ENCODE measurements at regions not wholly inside any gene's neighbourhood (a gene's known extent, or its start where the extent isn't known, plus 50 kb on each side); places are given as distances from the start of the nearest gene placed in this dataset.
"Not testable (repeated sequence)": the region's sequence is repeated elsewhere in the genome, so short reads cannot be mapped to it uniquely, and the experiment has no call there.

DNA sequence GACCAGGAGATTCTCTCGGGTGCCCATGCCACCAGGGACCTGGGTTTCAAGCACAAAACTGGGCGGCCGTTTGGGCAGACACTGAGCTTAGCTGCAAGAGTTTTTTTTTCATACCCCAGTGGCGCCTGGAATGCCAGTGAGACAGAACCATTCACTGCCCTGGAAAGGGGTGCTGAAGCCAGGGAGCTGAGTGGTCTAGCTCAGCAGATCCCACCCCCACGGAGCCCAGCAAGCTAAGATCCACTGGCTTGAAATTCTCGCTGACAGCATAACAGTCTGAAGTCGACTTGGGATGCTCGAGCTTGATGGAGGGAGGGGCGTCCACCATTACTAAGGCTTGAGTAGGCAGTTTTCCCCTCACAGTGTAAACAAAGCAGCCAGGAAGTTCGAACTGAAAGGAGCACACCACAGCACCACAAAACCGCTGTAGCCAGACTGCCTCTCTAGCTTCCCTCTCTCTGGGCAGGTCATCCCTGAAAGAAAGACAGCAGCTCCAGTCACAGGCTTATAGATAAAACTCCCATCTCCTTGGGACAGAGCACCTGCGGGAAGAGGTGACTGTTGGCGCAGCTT lies 157.7 kb downstream of the GIPC2 start:
- DNase-seq = not testable (repeated sequence)

DNA sequence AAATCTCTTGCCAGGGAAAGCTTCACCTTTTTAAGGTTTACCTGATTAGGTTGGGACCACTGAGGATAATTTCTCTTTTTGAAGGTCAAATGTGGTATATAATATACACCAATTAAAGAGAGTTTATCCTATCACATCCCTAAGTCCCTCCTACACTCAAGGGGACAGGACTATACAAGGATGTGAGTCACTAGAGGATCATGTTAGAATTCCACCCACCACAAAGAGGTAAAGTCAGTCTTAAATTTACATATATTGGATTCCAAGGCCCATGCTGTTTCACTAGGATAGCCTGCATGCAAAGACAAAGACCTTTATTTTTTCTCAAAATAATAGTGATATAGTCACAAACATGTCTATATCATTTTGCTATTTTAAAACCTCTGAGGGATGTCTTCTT lies 164.4 kb downstream of the GIPC2 start:
- no peak for DNase-seq

DNA sequence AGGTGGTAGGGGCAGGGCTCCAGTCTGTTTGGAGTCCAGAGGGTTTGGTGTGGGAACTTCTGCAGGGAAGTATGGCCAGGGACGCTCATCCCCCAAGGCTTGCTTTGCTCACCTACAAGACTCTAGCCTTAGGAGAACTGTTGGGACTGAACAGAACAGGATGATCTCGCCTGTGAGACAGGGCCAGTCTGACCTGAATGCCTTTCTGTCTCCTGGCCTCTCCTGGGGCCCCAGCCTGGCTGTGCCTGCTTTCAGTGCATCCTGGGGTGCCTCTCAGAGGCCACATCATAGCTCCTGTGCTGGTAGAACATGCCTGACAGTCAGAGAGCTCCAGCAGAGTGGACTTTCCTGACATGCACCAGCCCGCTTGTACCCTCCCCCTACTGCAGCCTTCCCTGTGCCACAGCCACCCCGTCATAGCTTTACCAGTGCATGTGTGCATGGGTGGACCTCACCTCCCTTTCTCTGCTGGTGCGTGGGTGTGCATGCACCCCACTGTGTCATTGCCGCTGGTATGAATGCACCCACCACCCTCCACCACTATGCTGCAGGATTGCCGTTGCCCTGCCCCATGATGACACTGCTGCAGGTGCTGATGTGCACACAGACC lies 165.8 kb downstream of the GIPC2 start:
- DNase-seq = no peak

DNA sequence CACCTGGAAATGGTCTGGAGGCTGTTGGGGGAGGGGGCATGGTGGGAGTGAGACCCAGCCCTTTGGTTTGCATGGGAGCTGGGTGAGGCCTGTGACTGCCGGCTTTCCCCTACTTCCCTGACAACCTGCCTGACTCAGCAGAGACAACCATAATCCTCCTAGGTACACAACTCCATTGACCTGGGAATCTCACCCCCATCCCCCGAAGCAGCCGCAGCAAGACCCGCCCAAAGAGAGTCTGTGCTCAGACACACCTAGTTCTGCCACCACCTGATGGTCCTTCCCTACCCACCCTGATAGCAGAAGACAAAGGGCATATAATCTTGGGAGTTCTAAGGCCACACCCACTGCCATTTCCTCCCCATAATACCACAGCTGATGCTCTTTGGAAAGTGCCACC lies 168.6 kb downstream of the GIPC2 start:
- DNase-seq = no peak

DNA sequence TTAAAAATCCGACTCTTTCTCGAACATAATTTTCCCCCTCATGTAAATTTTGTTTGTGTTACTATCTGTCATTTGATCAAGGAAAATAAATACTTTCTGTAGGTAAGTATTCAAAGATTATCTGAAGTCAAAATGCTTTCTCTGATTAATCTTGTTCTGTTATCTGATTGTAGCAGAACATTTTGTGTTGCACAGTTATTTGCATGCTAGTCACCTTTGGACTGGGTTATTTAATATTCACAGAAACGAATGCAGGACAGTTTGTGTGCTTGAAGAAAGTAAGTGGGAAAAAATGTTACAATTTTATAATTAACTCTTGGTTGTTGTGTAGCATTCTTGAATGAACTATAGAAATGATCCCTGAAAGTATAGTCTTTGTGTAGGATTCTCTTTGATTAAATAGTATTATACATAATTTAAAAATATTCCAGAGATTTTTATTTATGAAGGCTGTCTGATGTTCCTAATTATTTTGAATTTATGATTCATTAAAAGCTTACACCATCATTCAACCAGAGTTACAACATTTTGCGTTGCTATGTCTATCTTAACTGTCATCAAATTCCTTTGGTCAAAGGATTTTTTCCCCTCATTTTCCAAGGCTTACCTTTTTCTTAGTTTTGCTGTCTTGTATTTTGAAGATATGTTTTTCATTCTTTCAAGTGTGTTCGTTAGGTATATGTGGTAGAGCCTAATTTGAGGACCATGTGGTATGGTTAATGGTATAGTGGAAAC lies 176.6 kb downstream of the GIPC2 start:
- DNase-seq = no peak

DNA sequence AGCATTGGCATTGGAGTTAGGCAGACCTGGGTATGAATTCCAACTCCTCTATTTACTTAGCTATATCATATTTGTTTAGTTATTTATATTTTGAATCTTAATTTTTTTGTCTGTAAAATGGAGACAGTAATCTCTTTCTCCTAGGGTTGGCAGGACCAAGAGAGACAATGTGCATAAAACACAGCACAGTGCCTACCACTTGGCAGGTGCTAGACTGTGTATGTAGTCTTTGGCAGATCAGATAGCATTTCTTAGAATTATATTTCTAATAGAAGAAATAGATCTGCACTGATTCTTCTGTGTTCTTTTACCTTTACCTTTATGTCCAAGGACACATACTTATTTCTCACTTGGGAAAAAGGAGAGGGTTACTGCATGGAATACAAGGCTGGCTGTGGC lies 177.2 kb downstream of the GIPC2 start:
- DNase-seq = no peak

DNA sequence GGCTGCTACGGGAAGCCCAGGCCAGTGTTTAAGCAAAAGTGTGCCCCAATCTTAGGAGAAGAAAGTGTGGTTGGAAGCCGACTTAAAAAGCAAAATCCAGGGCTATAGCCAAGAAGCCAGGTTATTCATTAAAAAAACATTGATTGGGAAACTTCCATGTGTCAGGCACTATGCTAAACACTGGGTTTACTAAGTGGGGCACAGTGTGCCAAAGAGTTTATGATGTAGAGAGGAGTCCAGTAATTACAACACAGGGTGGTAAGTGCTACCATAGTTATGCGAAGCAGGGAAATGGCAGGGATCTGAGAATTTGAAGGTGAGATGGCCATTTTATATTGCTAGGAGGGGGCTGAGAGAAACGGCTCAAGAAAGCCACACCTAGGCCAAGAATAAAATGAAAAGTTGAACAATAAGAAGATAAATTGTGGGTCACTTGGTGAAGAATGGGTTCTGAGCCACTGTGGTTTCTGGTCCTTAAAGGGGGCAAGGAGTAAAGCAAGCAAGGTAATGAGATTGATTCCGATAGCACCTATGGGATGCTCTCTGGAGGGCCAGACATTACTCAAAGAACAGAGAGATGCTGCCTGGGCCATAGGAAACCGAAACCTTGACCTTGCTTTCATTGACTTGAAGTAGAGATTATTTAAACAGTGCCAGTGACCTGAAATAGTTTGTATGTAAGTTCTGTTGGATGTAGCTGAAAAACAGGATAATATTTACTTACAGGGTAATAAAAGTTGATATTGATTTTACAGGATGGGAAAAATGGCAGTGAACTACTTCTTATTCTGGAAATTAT lies 177.8 kb downstream of the GIPC2 start:
- no peak for DNase-seq

DNA sequence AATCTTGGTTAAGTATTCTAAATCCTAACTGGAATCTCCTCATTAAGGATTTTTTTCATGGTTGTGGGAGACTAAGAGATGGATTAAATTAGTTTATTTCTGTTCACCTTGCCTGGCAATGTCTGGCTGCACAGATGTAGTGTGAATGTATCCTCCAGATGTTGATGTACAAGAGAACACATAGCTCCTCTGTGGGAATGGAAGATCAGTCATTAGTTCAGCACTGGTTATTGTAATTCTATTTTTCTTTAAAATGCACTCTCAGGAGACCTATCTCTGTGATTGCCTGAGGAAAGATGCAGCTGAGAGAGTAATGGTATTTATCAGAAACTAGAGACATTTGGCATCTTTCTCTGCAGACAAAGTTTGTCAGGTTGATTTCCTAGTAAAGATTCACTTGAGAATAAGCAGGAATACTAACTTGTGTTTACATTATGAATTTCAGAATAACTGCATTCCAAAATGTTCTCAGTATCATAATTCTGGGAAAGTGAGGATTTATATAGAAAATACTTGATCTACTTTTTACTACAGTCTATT lies 178.6 kb downstream of the GIPC2 start:
- no peak for DNase-seq

DNA sequence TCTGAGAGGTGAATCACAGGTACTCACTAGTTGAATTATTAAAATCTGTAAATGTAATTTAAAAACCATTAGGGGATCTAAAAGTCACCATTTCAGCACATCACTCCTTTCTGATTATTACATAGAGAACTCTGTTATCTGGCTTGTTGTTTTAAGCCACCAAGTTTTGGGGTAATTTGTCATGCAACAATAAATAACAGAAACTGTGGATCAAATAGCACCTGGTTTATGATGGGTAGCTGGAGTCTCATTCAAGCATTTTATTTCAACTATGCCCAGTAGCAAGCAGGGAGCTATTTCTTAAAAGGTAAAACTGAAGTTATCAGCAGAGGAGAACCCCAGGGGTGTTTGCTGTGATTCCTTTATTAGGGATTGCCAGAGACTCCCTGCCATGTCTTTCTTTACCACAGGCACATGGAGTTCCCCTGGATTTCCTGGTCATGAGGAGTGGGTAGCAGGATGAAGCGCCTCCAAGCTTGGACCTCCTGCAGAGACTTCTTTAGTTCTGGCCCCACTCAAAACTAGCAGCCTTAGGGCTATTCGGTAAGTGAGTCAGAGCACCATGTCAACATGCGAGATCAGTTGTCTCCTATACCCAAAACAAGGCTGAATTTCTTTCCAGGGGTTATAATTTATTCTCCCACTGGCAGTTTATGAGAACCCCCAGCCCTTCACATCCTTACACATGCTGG lies 179.2 kb downstream of the GIPC2 start:
- no peak for DNase-seq

DNA sequence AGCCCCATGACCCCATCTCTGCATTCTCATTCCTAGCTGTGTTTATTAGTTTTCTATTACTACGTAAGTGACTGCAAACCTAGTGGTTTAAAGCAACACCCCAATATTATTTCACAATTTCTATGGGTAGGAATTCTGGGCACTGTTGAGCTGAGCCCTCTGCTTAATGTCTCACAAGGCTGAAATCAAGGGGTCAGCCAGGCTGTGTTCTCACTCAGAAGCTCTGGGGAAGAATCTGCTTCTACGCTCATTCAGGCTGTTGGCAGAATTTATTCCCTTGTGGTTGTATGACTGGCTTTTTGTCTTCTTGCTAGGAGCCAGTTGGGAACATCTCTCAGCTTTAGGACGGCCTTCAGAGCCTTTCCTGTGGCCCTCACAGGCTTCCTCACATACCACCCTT lies 181.0 kb downstream of the GIPC2 start:
- DNase-seq = no peak

DNA sequence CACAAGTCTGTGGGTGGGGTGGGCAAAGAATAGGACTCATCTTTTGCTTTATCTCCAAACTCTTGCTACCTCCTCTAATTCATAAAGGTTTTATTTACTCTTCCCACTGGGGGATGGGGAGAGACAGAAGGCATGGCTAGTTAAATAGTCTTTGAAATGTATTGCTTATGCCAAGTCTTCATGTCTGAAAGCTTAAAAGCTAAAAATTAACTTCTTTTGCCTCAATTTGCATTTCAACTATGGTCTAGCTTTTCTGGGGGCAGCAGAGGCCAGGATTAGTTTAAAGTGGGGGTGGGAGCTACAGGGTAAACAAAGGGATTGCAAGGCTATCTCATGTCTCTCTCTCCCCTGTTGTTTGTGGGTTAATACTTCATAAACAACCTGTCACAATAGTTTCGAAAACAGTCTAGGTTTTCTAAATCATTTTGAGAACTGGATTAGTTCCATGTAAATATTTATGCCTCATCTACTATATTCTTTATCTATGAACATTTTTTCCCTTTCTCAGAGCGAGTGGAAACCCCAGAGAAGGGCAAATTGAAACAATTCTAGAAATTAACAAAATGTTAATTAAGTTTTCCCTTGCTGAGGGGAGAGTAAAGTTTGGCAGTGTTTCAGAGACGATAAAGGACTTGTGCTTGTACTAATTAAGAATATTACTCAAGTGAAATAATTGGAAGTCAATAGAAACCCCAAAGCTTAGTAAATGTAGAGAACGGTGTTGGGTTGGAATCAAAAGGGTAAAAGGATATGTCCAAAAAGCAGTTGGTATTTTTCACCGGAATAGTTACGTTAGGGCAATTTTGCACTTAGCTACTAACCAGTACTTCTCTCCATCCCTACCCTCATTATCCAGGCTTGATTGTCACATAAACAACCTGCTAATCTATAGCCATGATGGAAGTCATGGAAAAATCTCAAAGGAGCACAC lies 182.2 kb downstream of the GIPC2 start:
- no peak for DNase-seq

DNA sequence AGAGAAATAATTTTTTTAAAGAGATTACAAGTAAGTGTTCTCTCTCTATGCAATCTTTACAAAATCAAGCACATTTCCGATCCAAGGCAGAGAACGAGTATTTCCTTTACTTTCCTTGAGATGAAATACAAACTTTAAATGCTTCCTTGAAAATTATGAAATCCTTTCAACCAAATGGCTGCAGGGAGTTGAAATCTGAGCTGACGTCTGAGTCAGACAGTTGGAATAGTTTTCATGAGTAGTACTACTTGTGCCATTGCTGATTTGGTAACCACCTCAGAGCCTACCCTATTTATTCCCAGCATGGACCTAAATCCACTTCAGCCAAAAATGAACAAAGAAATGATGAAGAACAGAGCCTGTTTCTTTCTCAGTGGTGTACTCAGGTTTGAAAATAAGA lies 183.6 kb downstream of the GIPC2 start:
- DNase-seq = no peak

DNA sequence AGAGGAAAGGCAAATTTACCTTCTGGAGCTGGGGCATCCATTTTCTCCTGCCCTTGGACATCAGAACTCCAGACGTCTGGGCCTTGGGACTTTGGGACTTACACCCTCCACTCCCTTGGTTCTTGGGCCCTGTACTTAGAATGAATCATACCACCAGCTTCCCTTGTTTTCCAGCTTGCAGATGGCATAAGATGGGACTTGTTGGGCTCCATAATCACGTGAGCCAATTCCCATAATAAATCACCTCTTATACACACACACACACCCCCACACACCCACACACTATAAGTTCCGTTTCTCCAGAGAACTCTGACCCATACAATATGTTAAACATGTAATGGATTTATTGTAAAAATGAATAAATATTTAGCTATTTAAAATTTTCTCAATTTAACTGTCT lies 185.7 kb downstream of the GIPC2 start:
- DNase-seq = no peak

DNA sequence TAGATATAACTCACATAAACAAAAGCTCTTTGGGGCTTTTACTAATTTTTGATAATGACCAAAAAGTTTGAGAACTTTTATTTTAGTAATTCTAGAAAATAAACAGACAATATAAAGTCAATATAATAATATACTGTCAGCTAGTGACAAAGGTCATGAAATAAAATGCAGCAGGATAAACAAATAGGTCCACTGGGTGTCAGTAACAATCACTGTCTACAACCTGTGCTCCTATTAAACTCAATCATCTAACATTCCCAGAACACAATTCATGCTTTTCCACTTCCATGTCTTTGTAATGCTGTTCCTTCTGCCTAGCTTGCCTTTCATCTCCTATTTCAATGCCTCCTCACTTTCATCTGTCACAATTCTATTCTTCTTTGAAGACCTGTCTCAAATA lies 186.1 kb downstream of the GIPC2 start:
- no peak for DNase-seq

DNA sequence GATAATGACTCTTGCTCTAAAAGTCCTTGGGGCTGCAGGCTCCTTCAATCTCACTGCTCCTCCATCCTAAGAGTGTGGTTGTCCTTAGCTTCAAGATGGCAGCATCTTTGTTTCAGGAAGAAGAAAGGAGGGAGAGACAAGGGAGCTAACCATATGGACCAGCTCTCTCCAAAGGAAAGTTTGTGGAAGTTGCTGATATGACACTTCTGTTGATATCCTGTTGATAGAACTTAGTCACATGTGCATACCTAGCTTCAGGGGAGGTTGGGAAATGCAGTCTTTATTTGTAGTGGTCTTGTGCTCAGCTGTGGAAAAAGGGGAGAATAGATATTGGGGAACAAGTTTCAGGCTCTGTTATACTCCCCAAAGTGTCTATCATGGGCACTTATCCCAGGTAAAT lies 186.9 kb downstream of the GIPC2 start:
- no peak for DNase-seq

DNA sequence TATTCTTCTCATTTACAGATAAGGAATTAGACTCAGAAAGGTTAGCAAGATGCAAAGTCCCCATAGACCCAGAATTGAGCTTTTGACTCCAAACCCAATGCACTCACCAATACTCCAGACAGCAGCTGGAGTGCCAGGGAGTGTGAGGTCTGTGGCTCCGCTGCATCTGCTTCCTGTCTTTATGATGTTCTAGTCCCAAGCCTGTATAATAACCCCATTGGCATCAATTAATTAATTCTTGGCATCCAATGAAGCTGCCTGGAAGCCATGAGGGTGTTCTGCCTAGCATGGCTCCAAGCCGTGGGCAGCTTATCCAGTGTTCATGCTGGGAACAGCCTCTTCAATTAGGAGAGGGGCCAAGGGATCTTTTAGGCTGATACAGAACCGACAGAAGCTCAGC lies 188.7 kb downstream of the GIPC2 start:
- no peak for DNase-seq

DNA sequence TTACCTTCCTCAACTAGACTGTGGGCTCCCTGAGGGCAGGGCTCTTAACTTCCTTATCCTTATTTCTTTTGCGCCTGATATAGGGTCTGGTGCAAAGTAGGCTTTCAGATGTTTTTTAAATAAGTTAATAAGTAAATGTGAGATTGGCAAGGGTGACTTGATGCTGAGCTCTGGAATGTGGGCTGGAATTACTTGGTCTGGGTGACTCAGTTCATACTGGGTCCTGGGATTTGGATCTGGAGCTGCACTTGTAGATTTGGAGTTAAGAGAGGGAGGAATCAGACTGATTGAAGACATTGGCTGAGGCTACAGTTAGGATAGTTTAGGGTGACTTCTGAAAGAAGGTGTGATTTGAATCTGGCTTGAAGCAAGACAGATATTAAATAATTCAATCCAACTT lies 190.9 kb downstream of the GIPC2 start:
- no peak for DNase-seq

DNA sequence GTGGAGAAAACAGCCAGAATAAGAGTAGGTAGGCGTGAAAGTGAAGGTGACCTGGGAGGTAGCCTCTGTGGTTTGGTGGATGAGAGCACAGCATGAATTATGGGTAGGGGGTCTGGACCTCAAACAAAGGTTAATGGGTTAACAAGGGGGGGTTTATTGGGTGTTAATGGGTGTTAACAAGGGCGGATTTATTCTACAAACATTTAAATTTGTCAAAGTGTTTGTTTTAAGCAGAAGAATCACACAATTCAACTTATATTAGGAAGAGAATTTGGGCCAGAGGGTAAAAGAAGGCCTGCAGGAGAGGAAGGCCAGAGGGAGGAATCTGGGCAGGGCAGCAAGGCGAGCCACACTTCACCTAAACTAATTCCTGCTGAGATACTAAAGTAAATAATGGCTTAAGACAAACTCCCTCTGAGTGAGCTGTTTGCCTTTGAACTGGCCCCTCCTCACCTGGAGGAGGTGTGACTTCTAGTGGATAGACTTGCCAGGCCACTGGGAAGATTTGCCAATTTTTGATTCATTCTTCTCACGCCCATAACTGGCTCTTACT lies 191.7 kb downstream of the GIPC2 start:
- DNase-seq = no peak

DNA sequence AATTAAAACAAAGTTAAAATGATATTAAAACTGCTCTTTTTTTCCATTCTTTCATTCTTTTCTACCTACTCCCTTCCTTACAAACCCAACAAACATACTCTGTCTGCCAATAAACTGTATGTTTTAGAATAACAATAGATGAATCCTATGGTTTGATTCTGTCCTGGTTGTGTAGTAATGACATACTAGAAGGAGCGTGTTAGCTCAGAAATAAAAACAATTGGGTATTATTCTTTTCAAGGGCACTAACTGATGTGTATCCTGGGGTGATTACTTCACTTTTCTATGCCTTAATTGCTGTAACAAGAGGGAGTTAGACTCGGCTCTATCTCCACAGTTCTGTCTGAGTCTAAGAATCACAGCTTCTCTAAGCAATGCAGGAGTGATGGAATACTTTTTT lies 194.4 kb downstream of the GIPC2 start:
- DNase-seq = no peak

DNA sequence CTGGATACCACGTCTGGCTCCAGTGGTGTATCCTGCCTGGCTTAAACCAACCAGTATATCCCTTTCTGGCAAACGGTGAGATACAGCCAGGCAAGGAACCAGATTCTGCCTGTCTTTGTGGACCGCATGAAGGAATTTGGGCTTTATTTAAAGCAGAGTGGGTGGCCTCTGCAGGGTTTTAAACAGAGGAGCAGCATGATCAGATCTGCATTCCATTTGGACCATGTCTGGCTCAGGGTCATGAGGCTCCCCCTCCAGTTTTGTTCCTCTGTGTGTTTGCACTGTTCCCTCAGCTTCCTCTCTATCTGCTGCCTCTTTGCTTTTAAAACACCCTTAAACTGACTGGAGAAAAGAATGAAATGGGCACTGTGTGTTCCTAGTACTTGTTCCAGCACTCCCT lies 195.0 kb downstream of the GIPC2 start:
- DNase-seq = no peak

DNA sequence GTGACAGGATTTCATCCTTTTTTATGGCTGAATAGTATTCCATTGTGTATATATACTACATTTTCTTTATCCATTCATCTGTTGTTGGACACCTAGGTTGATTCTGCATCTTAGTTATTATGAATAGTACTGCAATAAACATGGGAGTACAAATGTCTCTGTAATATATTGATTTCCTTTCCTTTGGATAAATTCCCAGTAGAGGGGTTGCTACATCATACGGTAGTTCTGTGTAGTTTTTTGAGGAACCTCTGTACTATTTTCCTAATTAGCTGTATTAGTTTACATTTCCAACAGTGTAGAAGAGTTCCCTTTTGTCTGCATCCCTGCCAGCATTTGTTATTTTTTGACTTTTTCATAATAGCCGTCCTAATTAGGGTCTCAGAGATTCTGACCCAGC lies 201.3 kb downstream of the GIPC2 start:
- DNase-seq = no peak

DNA sequence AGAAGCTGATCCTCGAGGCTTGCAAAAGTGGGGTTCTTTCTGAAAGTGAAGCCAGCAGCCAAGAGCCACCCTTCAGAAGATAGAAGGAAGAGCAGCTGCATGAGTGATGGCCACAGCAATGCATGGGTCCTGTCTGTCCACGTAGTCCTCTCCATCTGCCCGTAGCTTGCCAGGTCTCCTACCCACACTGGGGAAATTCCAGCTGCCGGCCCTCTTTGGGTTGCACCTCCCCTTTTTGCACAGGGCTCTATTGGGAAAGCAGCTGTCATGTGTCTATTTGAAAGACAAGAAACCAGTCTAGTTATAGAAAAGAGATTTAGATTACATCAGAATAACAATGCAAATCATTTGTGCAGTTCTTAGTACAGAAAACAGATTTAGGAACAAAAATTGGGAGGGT lies 204.4 kb downstream of the GIPC2 start:
- DNase-seq = no peak
